Stimulated activated CD8-positive, alpha-beta memory T cell treated with anti-CD3 and anti-CD28 coated beads, Interleukin-4, amount 100 ng/mL, for 1 hour (primary cell): ENCODE measurements at regions not wholly inside any gene's neighbourhood (a gene's known extent, or its start where the extent isn't known, plus 50 kb on each side); places are given as distances from the start of the nearest gene placed in this dataset.
"Not testable (repeated sequence)": the region's sequence is repeated elsewhere in the genome, so short reads cannot be mapped to it uniquely, and the experiment has no call there.

Experiments
- DNase-seq, 2 donors: peaks; one replicate each; pipeline ENCODE4 v3.0.0-alpha.2; 2020; ENCODE audit warnings: low read depth in 2 of 2, low spot score in 1 of 2

DNA sequence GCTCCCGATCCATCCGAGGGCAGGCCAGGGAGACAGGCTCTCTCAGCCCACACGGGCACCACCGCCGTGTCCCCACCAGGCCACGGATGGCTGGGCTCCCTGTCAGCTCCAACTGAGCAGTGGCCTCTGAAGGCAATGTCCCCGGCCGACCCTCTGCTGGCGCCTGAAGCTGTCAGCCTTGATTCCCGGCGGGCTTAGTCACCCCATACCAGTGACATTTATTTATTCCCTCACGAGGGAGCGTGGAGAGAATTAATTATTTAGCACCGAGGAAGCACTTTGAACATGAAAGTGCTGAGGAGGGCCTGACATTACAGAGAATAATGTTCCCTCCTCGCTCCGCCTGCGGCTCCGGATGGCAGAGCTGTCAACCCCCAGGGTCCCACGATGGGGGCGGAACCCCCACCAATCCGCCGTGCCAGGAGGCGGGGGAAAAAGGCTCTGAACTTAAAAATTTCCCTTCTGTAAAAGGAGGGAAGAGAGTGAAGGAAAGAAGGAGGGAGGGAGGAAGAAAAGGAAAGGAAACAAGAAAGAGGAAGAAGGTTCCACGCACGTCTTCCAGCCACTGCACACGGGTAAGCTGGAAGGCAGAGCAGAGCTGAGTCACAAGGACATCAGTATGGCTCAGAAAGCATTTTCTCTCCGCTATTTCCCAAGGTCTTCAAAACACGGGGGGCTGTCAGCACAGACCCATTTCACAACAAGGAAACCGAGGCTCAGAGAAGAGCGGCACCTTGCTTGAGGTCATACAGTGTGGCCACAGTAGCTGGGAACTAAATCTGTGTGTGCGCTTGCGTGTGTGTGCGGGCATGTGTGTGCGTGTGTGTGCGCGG lies 108.7 kb upstream of the NCOR2 start:
- DNase-seq, result no peak

DNA sequence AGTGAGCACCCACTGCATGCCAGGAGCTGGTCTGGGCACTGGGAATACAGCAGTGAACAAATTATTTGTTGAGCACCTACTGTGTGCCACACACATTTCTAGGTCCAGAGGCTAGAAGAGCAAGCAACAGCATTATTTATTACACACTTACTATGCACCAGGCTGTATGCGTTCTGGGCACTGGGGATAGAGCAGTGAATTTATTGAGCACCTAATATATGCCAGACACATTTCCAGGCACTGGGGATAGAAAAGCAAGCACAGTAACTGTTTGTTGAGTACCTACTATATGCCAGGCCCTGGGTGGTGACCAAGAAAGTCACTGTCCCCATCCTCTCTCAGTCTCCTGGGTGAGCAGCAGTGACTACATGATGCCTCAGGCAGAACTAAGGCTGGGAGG lies 107.5 kb upstream of the NCOR2 start:
- no peak for DNase-seq

DNA sequence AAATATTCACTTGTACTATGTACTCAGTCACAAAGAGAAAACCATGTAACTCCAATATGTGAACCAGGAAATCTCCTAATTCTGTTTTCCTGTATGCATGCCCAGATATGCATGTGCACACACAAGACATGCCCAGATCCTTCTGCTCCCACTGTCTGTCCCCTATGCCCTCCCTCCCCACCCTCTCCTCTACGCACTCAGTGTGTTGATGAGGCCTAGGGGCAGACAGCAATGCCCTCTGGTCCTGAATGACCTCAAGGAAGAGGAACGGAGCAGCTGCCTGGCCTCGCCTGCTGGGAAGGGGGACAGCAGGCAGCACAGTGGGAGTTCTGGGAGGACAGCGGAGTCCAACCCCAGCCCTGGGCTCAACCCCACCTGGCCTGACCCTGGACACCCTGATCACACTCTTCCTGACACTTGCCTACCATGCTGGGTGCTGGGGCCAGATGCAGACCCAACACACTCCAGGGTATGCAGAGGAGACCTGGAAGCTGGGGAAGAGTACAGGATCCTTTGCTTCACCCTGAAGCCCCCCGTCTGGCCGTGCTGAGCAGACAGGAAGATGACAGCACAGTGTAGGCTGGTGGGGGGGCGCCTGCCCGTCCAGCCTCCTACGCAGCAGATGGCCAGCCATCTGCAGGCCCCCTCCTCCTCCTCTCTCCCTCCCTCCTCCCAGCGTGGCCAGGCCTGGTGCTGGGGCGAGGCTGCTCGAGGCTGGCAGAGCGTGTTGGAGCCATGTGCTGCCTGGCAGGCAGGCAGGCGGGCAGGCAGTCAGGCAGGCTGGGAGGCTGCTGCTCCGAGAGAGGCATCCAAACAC lies 106.6 kb upstream of the NCOR2 start:
- DNase-seq, result no peak

DNA sequence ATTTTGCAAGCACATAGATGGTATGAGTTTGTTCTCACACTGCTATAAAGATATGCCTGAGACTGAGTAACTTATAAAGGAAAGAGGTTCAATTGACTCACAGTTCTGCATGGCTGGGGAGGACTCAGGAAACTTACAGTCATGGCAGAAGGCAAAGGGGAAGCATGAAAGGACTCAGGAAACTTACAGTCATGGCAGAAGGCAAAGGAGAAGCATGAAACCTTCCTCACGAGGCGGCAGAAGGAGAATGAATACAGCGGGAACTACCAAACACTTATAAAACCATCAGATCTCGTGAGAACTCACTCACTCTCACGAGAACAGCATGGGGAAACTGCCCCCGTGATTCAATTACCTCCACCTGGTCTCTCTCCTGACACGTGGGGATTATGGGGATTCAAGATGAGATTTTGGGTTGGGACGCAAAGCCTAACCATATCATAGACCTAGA lies 101.9 kb upstream of the NCOR2 start:
- not testable (repeated sequence) for DNase-seq

DNA sequence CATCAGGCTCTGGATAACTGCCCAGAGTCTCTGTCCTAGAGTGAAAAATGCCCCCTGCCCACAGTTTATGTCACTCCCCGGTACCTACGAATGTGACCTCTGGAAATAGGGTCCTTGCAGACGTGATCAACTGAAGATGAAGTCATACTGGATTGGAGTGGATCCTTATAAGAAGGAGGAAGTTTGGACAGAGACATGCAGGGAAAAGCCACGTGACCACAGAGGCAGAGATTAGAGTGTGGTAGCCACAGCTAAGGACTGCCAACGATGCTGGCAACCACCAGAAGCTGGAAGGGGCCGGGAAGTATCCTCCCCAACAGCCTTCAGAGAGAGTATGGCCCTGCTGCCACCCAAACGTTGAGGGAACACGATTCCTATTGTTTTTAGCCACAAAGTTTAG lies 101.2 kb upstream of the NCOR2 start:
- no peak for DNase-seq

DNA sequence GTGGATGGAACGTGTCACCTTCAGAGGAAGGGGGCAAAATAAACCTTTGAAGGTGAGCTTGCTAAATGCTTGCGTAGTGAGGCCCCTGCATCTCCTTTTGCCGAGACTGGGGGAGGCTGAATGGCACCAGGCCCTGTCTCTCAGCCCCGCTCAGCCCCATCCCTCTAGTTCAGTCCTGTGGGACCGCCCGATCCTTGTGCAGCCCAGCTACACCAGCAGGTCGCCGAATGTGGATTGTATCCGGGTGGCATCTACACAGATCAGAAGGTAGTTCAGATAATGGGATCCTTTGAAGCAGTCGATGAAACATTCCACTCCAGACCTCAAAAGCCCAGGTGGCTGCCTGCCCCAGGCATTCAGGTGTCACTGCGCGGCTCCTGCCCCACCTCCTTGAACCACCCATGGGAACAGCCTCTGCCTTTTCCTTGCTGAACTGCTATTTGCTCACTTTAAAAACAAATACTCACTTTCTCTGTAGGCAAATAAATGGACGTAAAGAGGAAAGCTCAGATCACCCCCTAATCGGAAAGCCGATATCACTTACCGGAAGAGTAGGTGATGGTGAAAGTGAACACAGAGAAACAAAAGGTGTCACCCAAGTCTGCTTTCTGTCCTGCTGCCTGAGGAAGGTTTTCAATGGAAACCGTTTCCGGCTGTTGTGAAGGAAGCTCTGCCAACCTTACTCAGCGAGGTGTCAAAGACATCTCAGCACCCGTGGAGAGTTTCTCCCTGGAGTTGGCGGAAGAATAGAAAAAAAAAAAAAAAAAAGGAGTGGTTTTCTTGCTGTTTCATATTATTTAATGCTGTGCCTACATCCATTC lies 100.3 kb upstream of the NCOR2 start:
- no peak for DNase-seq

DNA sequence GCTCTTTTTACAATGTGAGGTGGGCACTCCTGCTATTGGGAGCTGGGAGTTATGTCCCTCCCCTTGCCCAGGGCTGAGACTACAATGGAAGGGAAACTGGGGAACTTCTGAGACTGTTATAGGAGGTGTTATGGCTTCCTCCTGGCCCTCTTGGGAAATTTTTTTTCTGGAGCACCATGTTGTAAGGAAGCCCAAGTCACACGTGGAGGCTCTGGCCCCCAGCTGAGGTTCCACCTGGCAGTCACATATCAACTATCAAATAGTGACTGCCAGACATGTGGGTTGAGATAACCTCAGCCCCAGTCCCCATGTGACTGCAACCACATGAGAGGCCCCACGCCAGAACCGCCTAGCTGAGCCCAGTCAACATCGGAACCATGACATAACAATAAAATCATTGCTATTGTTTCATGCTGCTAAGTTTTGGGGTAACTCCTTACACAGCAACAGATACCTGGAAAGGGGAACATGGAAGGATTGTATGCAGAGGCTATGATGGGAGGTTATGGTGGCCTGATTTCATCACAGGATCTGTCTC lies 99.4 kb upstream of the NCOR2 start:
- DNase-seq, result no peak

DNA sequence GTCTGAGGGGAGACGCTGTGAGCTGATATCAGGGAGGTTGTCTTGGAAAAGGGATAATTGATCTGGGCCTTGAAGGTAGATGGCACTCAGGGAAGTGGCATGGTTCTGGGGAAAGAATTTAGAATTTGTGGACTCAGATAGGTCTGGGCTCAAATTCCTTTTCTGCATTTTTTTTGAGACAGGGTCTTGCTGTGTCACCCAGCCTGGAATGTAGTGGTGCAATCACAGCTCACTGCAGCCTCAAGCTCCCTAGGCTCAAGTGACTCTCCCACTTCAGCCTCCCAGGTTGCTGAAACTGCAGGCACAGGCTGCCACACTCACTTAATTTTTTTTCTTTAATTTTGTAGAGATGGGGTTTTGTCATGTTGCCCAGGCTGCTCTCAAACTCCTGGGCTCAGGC lies 98.1 kb upstream of the NCOR2 start:
- DNase-seq, result no peak

DNA sequence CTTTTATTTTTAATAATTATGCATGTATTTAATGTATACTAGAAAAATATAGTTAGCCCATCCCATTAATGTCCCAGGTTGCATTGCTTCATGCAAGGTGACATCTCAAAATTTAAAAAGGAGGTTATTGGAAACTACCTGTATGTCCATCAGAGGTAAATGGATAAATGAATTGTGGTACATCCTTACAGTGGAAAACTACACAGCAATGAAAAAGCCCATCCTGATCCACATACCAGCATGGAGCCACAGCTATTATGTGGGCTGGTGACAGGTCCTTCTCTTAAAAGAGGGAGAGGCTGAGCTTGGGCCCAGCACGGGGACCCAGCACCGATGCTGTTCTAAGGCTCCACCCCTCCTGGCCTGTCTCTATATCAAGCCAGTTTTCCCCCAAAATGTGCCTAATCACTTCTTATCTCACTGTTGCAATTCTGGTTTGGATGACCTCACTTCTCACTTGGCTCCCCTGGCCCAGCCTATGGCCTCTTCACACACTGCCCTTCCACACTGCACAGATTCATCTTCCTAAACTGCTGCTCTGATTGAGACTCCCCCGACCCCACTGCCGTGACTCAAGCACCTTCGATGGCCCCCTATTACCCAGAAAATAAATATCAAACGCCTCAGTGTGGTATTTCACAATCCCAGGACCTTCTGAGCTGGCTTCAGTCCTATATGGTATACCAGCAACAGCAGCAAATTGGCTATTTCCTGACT lies 97.1 kb upstream of the NCOR2 start:
- no peak for DNase-seq

DNA sequence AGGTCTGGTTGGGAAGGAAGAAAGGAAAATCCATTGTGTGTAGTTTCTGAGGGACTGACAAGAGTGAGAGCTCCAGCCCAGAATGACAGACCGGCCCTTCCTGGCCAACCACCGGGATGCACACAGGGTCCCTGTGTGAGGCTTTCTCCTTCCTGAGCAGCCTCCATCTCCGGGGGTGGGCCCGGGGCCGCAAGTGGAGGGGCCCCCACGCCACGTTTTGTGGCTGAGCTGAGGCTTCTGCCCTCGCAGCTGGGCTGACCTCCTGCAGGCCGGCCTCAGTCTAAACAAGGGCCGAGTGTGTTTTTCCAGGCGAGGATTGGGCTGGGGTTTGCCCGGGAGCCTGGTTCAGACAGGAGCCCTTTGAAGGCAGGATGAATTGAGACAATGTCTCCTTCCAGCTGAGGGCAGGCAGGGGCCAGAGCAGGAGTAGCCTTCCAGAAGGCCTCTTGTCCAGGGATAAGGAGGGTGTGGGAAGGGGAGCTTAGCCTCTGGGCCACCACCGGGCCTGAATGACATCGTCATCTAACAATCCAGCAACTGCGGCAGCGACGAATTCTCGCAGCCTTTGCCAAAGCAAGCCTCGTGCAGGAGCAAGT lies 96.5 kb upstream of the NCOR2 start:
- DNase-seq, result no peak

DNA sequence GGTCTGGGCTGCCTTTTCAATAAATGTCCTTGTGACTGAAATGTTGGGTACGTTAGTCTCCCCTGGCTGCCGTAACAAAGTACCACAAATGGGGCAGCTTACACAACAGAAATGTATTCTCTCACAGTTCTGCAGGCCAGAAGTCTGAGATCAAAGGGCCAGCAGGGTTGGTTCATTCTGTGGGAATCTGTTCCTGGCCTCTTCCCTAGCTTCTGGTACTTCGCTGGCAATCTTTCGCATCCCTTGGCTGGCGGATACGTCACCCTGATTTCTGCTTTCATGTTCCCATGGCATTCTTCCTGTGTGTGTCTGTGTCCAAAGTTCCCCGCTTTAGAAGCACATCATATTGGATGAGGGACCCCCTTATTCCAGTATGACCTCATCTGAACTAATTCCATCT lies 95.8 kb upstream of the NCOR2 start:
- no peak for DNase-seq

DNA sequence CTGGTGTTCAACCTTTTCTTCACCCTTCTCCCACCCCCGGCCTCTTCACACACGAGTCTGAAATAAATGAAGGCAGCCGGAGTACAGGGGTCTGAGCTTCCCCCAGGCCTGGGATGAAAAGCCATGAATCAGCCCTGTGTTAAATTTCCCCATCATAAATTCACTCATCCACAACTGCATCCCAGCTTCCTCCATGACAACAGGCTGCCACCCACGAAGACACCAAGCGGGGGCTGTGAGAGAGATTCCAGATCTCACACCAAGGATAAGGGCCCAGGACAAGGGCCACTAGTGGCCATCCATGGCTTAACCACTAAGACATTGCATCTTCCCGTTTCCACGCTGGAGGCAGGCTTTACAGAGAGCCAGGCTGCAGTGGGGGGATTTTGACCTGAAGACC lies 93.9 kb upstream of the NCOR2 start:
- no peak for DNase-seq

DNA sequence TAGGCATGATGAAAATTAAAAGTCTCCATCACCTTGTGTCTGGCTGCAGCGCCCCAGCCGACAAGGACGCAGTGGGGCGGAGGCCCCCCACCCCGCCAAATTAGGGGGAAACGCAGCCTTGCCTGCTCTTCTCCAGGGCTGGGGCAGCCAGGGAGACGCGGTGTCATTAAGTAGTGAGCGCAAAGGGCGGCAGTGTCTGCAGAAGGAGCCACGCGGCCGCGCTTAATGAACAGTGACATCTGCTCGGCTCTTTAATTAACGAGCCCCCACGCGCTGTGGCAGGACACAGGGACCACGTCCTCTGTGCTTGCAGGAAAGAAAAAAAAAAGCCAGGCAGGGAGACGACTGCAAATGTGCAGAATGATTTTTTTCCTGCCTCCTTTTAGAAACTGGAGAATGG lies 93.4 kb upstream of the NCOR2 start:
- DNase-seq, result no peak

DNA sequence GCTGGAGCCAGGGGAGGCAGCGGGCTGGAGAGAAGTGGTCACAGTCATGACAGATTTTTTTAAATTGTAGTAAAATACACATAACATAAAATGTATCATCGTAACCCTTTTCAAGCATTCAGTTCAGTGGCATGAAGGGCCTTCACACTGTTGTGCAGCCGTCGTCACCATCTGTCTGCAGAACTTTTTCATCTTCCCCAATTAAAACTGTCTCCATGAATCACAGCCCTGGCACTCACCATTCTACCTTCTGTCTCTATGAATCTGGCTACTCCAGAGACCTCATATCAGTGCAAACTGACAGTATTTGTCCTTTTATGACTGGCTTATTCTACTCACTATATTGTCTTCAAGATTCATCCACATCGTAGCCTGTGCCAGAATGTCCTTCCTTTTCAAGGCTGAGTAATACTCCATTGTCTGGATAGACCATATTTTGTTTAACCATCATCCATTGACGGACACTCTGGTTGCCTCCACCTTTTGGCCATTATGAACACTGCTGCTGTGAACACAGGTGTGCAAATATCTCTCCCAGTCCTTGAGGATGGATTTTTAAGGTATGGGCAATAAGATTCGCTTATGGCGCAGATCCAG lies 91.5 kb upstream of the NCOR2 start:
- no peak for DNase-seq

DNA sequence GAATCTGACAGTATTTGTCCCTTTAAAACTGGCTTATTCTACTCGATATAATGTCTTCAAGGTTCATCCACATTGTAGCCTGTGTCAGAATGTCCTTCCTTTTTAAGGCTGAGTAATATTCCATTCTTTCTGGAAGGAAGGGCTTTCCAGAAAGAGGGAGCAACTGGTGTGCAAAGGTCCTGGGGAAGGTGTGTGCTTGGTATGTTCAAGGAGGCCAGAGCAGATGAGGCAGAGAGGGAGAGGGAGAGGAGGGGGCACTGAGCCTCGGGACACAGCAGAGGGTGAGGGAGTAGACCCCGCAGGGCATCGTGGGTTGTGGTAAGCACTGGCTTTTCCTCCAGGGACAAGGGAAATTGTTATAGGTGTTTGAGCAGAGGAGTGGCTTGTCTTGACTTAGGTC lies 90.9 kb upstream of the NCOR2 start:
- DNase-seq, result no peak

DNA sequence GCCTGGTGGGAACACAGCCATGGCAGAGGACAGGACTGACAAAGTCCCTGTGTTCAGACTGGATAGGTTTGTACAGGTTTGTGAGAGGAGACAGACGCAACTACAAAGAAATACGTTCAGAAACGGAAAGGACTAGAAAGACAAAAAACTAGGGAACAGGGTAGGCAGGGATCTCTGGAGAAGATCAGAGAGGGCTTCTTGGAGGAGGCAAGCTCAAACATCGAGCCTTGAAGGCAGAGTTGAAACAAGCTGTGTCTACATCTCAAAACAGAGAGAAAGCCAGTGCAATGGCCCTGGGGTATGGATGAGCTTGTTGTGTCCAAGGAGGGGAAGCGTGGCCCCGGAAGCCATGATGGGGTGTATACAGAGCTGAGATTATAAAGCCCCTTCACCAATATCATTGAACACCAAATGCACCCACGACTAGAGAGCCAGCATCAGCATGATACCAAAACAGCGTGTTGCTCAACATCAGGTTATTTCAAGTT lies 89.6 kb upstream of the NCOR2 start:
- no peak for DNase-seq

DNA sequence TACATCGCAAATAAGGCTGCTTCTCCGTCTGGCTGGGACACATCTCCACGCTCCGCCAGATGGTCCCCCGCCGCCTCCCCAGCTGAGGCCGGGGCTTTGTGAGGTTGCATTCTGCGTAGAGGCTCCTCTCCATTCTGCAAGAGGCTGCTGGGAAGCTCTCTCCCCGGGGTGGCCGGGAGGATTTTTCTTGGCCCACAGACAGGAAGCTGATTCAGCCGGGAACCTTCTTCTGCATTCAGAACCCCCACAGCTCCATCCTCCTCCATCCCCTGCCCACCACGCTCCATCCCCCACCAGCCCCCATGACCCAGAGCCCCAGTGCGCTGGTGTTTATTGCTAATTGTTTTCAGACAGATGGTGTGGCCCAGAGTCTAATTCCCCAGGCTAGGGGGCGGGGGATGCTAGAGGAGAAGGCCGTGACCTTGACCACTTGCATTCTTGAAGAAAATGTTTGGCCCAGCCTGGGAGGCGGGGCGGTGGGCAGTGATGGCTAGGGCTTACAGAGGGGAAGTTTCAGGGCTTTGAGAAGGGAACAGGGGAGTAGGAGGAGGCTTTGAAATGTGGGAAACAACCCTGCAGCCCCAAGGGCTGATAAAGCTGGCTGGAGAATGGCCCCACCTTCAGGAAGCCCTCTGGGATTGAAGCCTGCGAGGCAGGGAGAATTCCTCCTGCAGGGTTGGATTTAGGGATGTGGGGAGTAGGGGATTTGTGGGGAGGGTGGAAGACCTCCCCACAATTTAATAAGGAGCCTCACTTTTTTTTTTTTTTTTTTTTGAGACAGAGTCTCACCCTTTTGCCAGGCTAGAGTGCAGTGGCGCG lies 88.5 kb upstream of the NCOR2 start:
- no peak for DNase-seq

DNA sequence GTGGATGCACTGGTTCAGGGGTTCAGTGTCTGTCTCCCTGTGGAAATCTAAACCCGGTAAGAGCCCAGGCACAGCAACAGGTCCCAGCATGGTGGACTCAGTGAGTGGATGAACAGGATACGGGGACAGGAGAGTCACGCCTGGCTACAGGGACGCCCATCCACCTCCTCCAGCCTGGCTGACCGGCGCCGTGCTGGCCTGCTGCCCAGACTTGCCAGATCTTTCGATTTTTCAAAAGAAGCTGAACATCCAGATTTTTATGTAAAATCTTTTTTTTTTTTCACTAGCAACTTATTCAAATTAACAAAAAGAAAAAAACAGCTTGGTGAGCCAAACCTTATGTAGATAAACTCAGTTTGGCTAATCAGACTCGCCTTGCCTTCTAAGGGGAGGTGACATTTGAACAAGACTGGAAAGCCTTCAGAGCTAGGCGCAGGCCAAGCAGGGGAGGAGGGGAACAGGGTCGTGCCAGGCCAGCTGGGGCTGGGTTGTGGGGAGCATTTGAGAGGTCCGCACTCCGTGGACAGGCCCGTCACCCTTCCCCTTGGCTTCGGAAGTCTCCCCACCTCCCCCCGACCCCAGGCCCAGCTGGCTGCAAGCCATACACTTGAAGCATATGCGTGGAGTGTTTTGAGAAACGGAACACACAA lies 87.8 kb upstream of the NCOR2 start:
- no peak for DNase-seq
